EH (cell line): ENCODE measurements at regions not wholly inside any gene's neighbourhood (a gene's known extent, or its start where the extent isn't known, plus 50 kb on each side); places are given as distances from the start of the nearest gene placed in this dataset.
"Not testable (repeated sequence)": the region's sequence is repeated elsewhere in the genome, so short reads cannot be mapped to it uniquely, and the experiment has no call there.

Experiments used
- DNase-seq: peaks from one replicate; pipeline ENCODE4 v3.0.0-alpha.2; 2015; ENCODE audit warnings: low read depth

GRCh38 chr12:8282181-8282580, 54.8 kb upstream of the FAM90A1 start:
- DNase-seq: peak; percentile 63

- not testable (repeated sequence) for DNase-seq
These were observed 58.3 kb upstream of the FAM90A1 start for GRCh38 chr12:8285681-8286080.

GRCh38 chr12:8291764-8292163, 64.3 kb upstream of the FAM90A1 start:
- not testable (repeated sequence) for DNase-seq

- not testable (repeated sequence) for DNase-seq
These were observed 67.2 kb upstream of the FAM90A1 start for GRCh38 chr12:8294662-8295061.

- not testable (repeated sequence) for DNase-seq
These were observed 81.2 kb upstream of the FAM90A1 start for GRCh38 chr12:8308611-8309010.

- DNase-seq: not testable (repeated sequence)
These were observed 88.6 kb upstream of the FAM90A1 start for GRCh38 chr12:8315997-8316396.

GRCh38 chr12:8317675-8318074, 90.3 kb upstream of the FAM90A1 start:
- DNase-seq: not testable (repeated sequence)

GRCh38 chr12:8320251-8320730, 92.9 kb upstream of the FAM90A1 start:
- not testable (repeated sequence) for DNase-seq

GRCh38 chr12:8320791-8321370, 93.5 kb upstream of the FAM90A1 start:
- not testable (repeated sequence) for DNase-seq

GRCh38 chr12:8325145-8325839, 97.9 kb upstream of the FAM90A1 start:
- not testable (repeated sequence) for DNase-seq

- not testable (repeated sequence) for DNase-seq
These were observed 101.4 kb upstream of the FAM90A1 start for GRCh38 chr12:8328835-8329234.

- DNase-seq: not testable (repeated sequence)
These were observed 105.0 kb upstream of the FAM90A1 start for GRCh38 chr12:8332373-8332772.

- not testable (repeated sequence) for DNase-seq
These were observed 104.7 kb upstream of the CLEC6A start for GRCh38 chr12:8351073-8351472.

- not testable (repeated sequence) for DNase-seq
These were observed 101.0 kb upstream of the CLEC6A start for GRCh38 chr12:8354741-8355140.

GRCh38 chr12:8355531-8355930, 100.2 kb upstream of the CLEC6A start:
- DNase-seq: not testable (repeated sequence)

GRCh38 chr12:8373744-8374143, 82.0 kb upstream of the CLEC6A start:
- peak; percentile 13 for DNase-seq

GRCh38 chr12:8375122-8375521, 80.6 kb upstream of the CLEC6A start:
- not testable (repeated sequence) for DNase-seq

GRCh38 chr12:8377756-8378155, 78.0 kb upstream of the CLEC6A start:
- not testable (repeated sequence) for DNase-seq

- DNase-seq: not testable (repeated sequence)
These were observed 73.2 kb upstream of the CLEC6A start for GRCh38 chr12:8382556-8382955.

- not testable (repeated sequence) for DNase-seq
These were observed 71.1 kb upstream of the CLEC6A start for GRCh38 chr12:8384686-8385085.

GRCh38 chr12:8385431-8385830, 70.3 kb upstream of the CLEC6A start:
- DNase-seq: not testable (repeated sequence)

GRCh38 chr12:8386661-8387060, 69.1 kb upstream of the CLEC6A start:
- DNase-seq: not testable (repeated sequence)

- DNase-seq: not testable (repeated sequence)
These were observed 66.5 kb upstream of the CLEC6A start for GRCh38 chr12:8389296-8389695.
